ENCODE measurements at regions not wholly inside any gene's neighbourhood (a gene's known extent, or its start where the extent isn't known, plus 50 kb on each side); places are given as distances from the start of the nearest gene placed in this dataset.

DNA sequence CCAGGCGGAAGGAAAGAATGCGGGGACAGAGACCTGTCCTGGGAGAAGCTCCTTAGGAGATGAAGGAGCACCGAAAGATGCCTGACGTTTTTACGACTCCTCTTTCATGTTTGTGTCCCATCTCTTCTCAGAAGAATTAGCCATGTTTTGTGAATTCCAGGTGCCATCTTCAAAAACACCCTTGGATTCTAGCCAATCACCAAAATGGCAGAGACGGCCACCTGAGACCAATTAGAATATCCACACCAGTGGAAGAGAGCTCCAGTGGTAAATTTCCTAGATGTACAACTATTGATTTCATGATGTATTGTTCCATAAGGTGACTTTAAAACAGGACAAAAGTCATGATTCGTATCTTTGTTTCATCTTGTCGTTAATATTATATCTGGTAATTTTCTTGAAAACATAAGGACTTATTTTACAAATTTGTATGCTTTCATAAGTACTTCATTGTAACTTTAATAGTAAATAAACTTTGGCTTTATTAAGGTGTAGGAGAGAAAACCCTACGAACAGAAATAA, 62.3 kb upstream of the NUDT4 start:
- DNase-seq: no peak

DNA sequence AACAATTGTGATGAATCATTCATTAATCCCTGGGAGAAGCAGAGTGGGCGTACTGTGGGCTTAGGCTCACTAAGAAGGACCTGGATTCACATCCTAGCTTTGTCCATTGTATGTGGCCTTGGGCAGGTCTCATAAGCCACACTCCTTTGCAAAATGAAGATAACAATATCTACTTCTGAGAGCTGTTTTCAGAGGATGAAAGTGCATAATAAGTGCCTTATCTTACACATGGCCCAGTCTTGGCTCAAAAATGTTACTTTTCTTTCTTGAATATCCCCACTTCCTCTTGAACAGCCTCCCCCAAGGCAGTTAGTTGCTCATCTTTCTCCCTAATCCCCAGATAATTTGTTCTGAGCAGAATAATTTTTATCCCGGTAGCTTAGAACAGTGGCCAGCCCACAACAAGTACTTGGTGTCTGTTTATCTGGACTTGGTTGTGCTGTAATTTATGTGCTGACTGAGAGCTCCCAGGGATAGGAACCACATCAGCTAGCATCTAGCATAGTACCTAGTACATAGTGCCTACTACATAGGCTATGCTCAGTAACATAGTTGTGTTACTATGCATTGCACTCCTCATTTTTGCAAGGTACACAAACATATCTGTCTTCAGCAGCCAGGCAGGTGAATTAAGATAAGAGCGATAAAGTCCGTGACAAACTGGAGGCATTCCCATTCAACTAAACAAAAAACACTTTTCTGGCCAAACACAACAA, 61.7 kb upstream of the NUDT4 start:
- no peak for DNase-seq

DNA sequence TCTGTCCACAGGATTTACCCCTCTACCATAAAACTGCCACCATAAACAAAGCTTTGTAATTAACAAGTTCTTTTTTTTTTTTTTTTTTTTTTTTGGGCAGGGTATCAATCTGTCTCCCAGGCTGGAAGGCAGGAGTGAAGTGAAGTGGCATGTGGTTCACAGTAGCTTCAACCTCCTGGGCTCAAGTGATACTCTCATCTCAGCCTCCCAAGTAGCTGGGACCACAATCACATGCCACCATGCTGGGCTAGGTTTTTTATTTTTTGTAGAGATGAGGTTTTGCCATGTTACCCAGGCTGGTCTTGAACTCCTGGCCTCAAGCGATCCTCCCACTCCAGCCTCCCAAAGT, 61.1 kb upstream of the NUDT4 start:
- no peak for DNase-seq

DNA sequence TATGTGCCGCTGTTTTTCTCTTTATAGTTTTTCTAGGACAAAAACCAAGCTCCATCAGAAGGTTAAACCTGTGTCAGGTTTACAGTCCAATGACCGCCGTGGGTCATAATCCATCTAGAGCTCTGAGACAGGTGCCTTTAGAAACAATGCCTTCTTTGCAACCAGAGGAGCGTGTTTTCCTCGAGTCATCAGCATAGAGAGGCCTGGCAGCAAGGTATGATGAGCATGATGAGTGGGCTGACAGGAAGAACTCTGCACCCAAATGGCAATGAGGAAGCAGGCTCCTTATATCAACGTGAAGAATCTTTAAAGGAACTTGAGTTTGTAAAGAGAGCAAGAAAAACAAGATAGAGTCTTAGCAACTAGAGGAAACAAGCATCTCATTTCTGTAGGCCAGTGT, 60.5 kb upstream of the NUDT4 start:
- DNase-seq: no peak

DNA sequence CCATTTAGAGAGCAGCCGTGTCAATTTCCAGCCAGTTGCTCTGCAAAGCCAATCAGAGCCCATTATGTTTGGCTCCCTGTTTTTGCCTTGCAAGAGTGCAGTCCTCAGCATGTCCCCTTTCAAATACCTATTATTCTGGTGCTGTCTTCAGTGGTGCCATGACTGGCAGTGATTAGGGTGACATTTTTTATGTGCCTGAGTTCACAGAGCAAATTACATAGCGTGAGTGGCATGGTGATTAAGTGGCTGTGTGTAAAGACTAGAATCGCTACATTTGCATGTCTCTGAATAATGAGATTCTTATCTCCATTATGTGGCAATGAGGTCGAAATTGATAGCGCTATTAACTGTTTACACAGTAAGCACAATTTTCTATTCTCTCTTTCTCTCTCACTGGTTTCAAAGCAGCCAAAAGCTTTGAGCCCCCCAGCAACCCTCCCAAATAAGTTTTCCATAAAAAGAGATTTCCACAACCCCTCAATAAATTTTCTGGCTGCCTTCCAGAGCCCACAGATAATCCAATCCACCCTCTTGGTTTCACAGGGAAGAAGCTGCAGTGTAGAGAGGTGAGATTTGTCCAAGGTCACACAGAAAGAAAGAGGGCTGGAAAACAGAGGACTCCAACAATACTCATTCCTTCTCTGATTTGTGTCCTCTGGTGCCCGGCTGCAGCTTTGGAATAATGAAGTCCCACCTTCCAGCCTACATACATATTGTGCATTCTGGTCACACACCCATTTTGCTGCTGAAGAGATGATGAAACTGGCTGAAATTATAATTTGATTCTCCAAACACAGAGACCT, 58.8 kb upstream of the NUDT4 start:
- peak; percentile 30 for DNase-seq

DNA sequence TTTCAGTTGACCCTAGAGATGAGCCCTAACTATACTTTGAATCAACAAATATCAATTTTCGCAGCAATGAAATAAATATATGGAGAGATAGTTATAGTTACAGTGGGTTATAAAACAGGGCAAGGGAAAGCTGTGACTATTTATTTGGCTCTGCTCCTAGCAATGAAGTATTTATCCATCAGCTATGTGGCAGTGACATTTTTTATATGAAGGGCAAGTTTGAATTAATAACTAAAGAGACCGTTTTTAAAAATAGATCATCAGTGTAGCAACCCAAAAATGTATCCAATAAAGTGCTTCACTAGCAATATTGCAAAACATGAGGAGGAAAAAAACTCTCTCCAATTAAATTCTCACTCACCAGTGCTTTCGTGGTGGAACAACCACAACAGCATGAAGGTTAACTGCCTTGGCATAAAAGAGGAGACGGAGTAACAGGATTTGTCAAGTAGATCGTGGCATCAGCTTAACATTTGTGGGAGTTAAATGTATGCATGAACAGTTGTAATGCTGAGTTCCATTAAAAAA, 58.1 kb upstream of the NUDT4 start:
- DNase-seq: no peak

DNA sequence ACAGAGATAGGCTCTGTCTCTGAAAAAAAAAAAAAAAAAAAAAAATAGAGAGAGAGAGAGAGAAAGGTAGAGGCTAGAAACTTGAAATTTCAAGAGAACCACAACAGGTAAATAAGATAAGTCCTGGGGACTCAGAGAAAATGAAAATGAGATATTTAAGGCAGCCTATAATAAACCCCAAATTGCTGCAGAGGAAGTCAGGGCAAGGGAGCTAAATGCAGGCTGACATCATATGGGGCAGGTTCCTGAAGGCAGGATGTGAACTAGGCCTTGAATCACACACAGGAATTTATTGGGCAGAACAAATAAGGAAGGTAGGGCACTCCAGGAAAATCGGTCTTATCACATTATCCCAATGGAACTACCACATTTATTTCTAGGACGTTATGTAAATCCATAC, 54.9 kb upstream of the NUDT4 start:
- no peak for DNase-seq

DNA sequence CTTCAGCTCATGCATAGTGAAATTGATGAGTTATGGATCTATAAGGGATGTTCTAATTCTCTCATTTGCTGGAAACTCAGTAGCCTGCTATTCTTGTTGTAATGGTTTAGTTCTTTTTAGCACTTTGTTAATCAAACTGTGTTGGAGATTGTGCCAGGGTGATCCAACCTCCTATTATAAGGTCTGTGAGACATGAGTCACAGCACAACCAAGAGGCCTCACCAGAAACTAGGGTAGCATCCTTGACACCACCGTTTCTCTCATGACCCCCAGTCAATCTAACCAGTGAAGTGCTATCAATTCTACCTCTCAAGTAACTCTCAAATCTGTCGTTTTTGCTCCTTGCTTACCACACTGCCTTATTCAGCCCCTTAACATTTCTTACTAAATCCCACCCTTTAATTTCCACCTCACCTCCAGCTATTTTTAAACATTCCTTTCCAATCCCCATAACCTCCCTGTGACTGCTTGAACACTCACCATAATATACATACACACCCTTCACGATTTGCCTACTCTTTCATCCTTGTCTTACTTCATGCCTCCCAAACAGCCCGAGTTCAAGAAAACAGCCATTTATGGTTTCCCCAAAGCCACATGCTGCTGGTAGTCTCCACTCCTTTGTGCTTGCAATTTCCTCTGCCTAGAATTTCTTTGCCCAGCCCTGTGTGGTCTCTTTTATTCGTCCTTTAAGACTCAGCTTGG, 53.9 kb upstream of the NUDT4 start:
- no peak for DNase-seq

DNA sequence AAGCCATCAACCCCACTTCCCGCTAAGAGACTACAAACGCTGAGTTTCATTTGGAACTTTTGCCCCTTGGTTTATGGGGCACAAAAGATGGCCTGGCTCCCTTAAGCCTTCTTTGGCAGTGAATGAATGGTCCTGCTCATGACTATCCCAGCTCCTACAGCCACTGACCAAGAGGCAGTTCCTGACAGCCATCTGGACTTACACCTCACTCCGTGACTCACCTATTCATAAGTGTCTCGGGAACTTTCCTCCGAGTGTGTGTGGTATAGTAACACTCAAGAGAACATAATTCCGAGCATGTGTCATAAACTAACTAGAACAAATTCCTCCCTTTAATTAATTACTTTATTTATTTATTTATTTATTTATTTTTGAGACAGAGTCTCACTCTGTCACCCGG, 51.9 kb upstream of the NUDT4 start:
- no peak for DNase-seq

All from NCI-H1436 (cell line).